IMR-90 (cell line): ENCODE measurements at regions not wholly inside any gene's neighbourhood (a gene's known extent, or its start where the extent isn't known, plus 50 kb on each side); places are given as distances from the start of the nearest gene placed in this dataset.

ENCODE experiments used
- ATAC-seq: fragments of 200-7000 bp; cut with Tn5 transposase; 2 replicates; pipeline ENCODE4 v1.9.1; 2020; ENCODE audit warnings: low read depth, mild to moderate bottlenecking, moderate library complexity
- BruUV-seq: library from RNA; stranded (reverse); fragments of 400-500 nt; replicated peaks from 2 replicates; lab custom pipeline; 2021; lab: Mats Ljungman, UMichigan
- CTCF ChIA-PET: fragments of 300-600 bp; formaldehyde crosslinking; extraction: SDS; loops from one replicate; lab custom pipeline; 2021; ENCODE audit warnings: antibody characterized with exemption; lab: Yijun Ruan, JAX
- POLR2A ChIA-PET: fragments of 300-600 bp; sonication (Branson Sonifier 250); formaldehyde crosslinking; loops from one replicate; lab custom pipeline; 2022; ENCODE audit warnings: antibody characterized with exemption; ENCODE audit not compliant: unreplicated experiment; lab: Charles Lee
- DNase-seq: peaks from one replicate; pipeline ENCODE4 v3.0.0; 2013
- H2AFZ ChIP-seq: replicated peaks from 2 replicates; pipeline ENCODE3; 2013; ENCODE audit warnings: low read length, mild to moderate bottlenecking; ENCODE audit not compliant: poor library complexity
- H2AK5ac ChIP-seq: 2 replicates; pipeline ENCODE4 v1.6.1; 2013; ENCODE audit warnings: low read depth, low read length, inconsistent platforms
- H2AK9ac ChIP-seq: replicated peaks from 2 replicates; pipeline ENCODE3; 2013; ENCODE audit warnings: mild to moderate bottlenecking, low read depth, low read length, moderate library complexity; ENCODE audit not compliant: poor library complexity
- H2BK120ac ChIP-seq: 2 replicates; pipeline ENCODE4 v1.6.1; 2013; ENCODE audit warnings: low read depth, low read length, inconsistent platforms
- H2BK15ac ChIP-seq: 3 replicates; pipeline ENCODE4 v1.6.1; 2013; ENCODE audit warnings: low read depth, low read length, inconsistent platforms
- H2BK20ac ChIP-seq: 2 replicates; pipeline ENCODE4 v1.6.1; 2013; ENCODE audit warnings: low read depth, mild to moderate bottlenecking, inconsistent platforms, low read length, moderate library complexity
- H2BK5ac ChIP-seq: 2 replicates; pipeline ENCODE4 v1.6.1; 2013; ENCODE audit warnings: mild to moderate bottlenecking, low read depth, low read length, inconsistent platforms; ENCODE audit not compliant: poor library complexity, severe bottlenecking
- H3K14ac ChIP-seq: replicated peaks from 2 replicates; pipeline ENCODE4 v1.6.1; 2013; ENCODE audit warnings: low read depth, low read length, inconsistent platforms
- H3K18ac ChIP-seq: 2 replicates; pipeline ENCODE4 v1.6.1; 2013; ENCODE audit warnings: low read depth, low read length, control low read depth
- H3K23ac ChIP-seq: 2 replicates; pipeline ENCODE4 v1.6.1; 2013; ENCODE audit warnings: low read depth, low read length, inconsistent platforms
- H3K27ac ChIP-seq: 2 replicates; pipeline ENCODE4 v1.5.1; 2013; ENCODE audit warnings: mild to moderate bottlenecking, control low read depth, low read length; ENCODE audit not compliant: insufficient read depth
- H3K27me3 ChIP-seq: 2 replicates; pipeline ENCODE4 v1.6.1; 2013; ENCODE audit warnings: low read length; ENCODE audit not compliant: control insufficient read depth, insufficient read depth
- H3K36me3 ChIP-seq: 2 replicates; pipeline ENCODE4 v1.6.1; 2013; ENCODE audit warnings: low read length, mixed read lengths; ENCODE audit not compliant: control insufficient read depth, insufficient read depth
- H3K4ac ChIP-seq: 2 replicates; pipeline ENCODE4 v1.6.1; 2013; ENCODE audit warnings: low read depth, low read length, inconsistent platforms
- H3K4me1 ChIP-seq: 2 replicates; pipeline ENCODE4 v1.6.1; 2013; ENCODE audit warnings: low read length, mixed read lengths; ENCODE audit not compliant: control insufficient read depth, insufficient read depth
- H3K4me2 ChIP-seq: 2 replicates; pipeline ENCODE4 v1.6.1; 2013; ENCODE audit warnings: low read depth, mild to moderate bottlenecking, control low read depth, low read length, moderate library complexity
- H3K4me3 ChIP-seq: 2 replicates; pipeline ENCODE4 v1.5.1; 2013; ENCODE audit warnings: low read depth, mild to moderate bottlenecking, control low read depth, low read length, moderate library complexity; ENCODE audit not compliant: insufficient read depth
- H3K56ac ChIP-seq: 2 replicates; pipeline ENCODE4 v1.6.1; 2013; ENCODE audit warnings: low read length, inconsistent platforms; ENCODE audit not compliant: insufficient read depth; ENCODE audit errors: extremely low read depth
- H3K79me1 ChIP-seq, 2 experiments: 2 replicates each; pipeline ENCODE4 v1.6.1; 2013; ENCODE audit warnings: low read length in 2 of 2, inconsistent platforms in 1 of 2, low read depth in 1 of 2
- H3K9ac ChIP-seq: 2 replicates; pipeline ENCODE4 v1.6.1; 2013; ENCODE audit warnings: low read depth, low read length, control low read depth
- H3K9me1 ChIP-seq: 2 replicates; pipeline ENCODE4 v1.6.1; 2013; ENCODE audit warnings: low read length, inconsistent platforms; ENCODE audit not compliant: insufficient read depth
- H3K9me3 ChIP-seq: 2 replicates; pipeline ENCODE4 v1.6.1; 2013; ENCODE audit warnings: low read length; ENCODE audit not compliant: control insufficient read depth, insufficient read depth
- H4K20me1 ChIP-seq: 2 replicates; pipeline ENCODE4 v1.6.1; 2013; ENCODE audit warnings: low read length, inconsistent platforms; ENCODE audit not compliant: insufficient read depth
- H4K5ac ChIP-seq: 2 replicates; pipeline ENCODE4 v1.6.1; 2013; ENCODE audit warnings: mild to moderate bottlenecking, low read depth, low read length, control low read depth
- H4K8ac ChIP-seq, 2 experiments: 2 replicates each; pipeline ENCODE4 v1.6.1; 2013; ENCODE audit warnings: low read depth in 2 of 2, low read length in 2 of 2, control low read depth in 1 of 2, inconsistent platforms in 1 of 2
- H4K91ac ChIP-seq: 2 replicates; pipeline ENCODE4 v1.6.1; 2013; ENCODE audit warnings: low read depth, low read length, inconsistent platforms; ENCODE audit not compliant: insufficient read depth
- BHLHE40 ChIP-seq: fragments of 150-350 bp; IDR thresholded peaks from 2 replicates; pipeline ENCODE4 v1.6.1; 2016; ENCODE audit warnings: mild to moderate bottlenecking, low read depth, low read length
- CEBPB ChIP-seq: IDR thresholded peaks from 2 replicates; pipeline ENCODE4 v1.6.1; 2012; ENCODE audit warnings: low read depth, low read length, improper control_type of control experiment
- CHD1 ChIP-seq: IDR thresholded peaks from 2 replicates; pipeline ENCODE4 v1.6.1; 2012; ENCODE audit warnings: low read depth, low read length, improper control_type of control experiment
- CTCF ChIP-seq: conservative IDR thresholded peaks from 2 replicates; pipeline ENCODE4 v1.5.1; 2012; ENCODE audit warnings: mild to moderate bottlenecking, low read depth, low read length, improper control_type of control experiment
- ELK1 ChIP-seq: fragments of 150-350 bp; IDR thresholded peaks from 2 replicates; pipeline ENCODE4 v1.6.1; 2016; ENCODE audit warnings: low read depth, mild to moderate bottlenecking, low read length, moderate library complexity, borderline replicate concordance
- FOS ChIP-seq: fragments of 150-350 bp; IDR thresholded peaks from 2 replicates; pipeline ENCODE4 v1.6.1; 2016; ENCODE audit warnings: low read depth, low read length
- MAFK ChIP-seq: IDR thresholded peaks from 2 replicates; pipeline ENCODE4 v1.6.1; 2012; ENCODE audit warnings: low read depth, low read length, improper control_type of control experiment
- MAZ ChIP-seq: IDR thresholded peaks from 2 replicates; pipeline ENCODE4 v1.6.1; 2012; ENCODE audit warnings: low read depth, mild to moderate bottlenecking, low read length, improper control_type of control experiment, moderate library complexity, borderline replicate concordance
- MXI1 ChIP-seq: IDR thresholded peaks from 2 replicates; pipeline ENCODE4 v1.6.1; 2012; ENCODE audit warnings: low read depth, mild to moderate bottlenecking, low read length, moderate library complexity, borderline replicate concordance
- NFE2L2 ChIP-seq: fragments of 150-350 bp; IDR thresholded peaks from 2 replicates; pipeline ENCODE4 v1.6.1; 2016; ENCODE audit warnings: low read depth, mild to moderate bottlenecking, low read length
- POLR2A ChIP-seq: IDR thresholded peaks from 2 replicates; pipeline ENCODE4 v1.6.1; 2012; ENCODE audit warnings: mild to moderate bottlenecking, low read depth, low read length
- RAD21 ChIP-seq: IDR thresholded peaks from 2 replicates; pipeline ENCODE4 v1.6.1; 2012; ENCODE audit warnings: low read length, improper control_type of control experiment
- RCOR1 ChIP-seq: IDR thresholded peaks from 2 replicates; pipeline ENCODE4 v1.6.1; 2012; ENCODE audit warnings: mild to moderate bottlenecking, low read length, improper control_type of control experiment; ENCODE audit not compliant: insufficient replicate concordance
- RFX5 ChIP-seq: IDR thresholded peaks from 2 replicates; pipeline ENCODE4 v1.8.0; 2012; ENCODE audit warnings: low read depth, mild to moderate bottlenecking, low read length, moderate library complexity
- SMC3 ChIP-seq: fragments of 150-350 bp; IDR thresholded peaks from 2 replicates; pipeline ENCODE4 v1.6.1; 2016; ENCODE audit warnings: low read depth, mild to moderate bottlenecking, antibody characterized with exemption, low read length, moderate library complexity
- WGBS, 2 experiments: methylation state at CpG; one replicate each; pipeline versions ENCODE4 v1.1.5 to v1.1.7; 2013; ENCODE audit warnings: missing lambda C conversion rate in 2 of 2; ENCODE audit not compliant: insufficient read length in 1 of 2; ENCODE audit errors: extremely low coverage in 2 of 2; 5-methylcytosine and 5-hydroxymethylcytosine counted together
- dilution Hi-C: fragments of 300-500 bp; cut with HindIII; formaldehyde crosslinking; loops from one replicate; pipeline ENCODE4 v1.14.3; 2018; ENCODE audit warnings: low sequenced_read_pairs; ENCODE audit not compliant: unreplicated experiment
- in situ Hi-C: fragments of 300-500 bp; cut with MboI; formaldehyde crosslinking; loops from 3 replicates; pipeline ENCODE4 v1.14.3; 2019; ENCODE audit warnings: low sequenced_read_pairs, inconsistent platforms, mixed read lengths
- intact Hi-C: fragments of 100-400 bp; cut with micrococcal nuclease; formaldehyde crosslinking; loops from 2 replicates; pipeline ENCODE4 v1.10.0; 2022
- TF ChIP-seq, protein P1 (sequence below): fragments of 150-350 bp; IDR thresholded peaks from 2 replicates; pipeline ENCODE4 v1.6.1; 2017; ENCODE audit warnings: mild to moderate bottlenecking, antibody characterized with exemption, low read length, low read depth

DNA sequence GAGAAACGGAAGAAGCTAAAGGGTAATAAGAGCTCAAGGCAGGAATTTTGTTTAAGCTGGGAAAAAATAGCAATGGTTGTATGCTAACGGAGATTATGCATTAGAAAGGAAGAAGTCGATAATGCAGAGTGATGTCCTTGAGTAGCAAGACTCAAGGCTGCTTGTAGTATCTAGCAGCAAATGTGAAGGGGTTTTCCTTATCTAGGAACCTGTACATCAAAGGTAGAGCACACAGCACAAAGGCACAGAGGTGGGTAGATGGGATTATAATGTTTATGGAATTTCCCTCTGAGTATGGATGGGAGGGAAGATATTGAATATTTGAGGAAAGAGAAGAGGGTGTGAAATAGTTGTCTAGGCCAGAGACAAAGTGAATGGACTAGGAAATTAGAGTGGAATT is 114.1 kb downstream of the PROX1 start:
- 61% methylated on average over 2 of the region's 3 CpGs; no CpG with 5 or more reads in 1 of the 2 experiments for WGBS, 2 experiments
- no peak overlapping the region for H2BK120ac ChIP-seq

More for the DNA sequence above, 114.1 kb downstream of the PROX1 start:
- H4K5ac ChIP-seq, result no peak overlapping the region
- CTCF ChIA-PET, result no interaction called here
- BruUV-seq, result no TSS peak
- POLR2A ChIA-PET, result no interaction called here
- peaks cover 2% of the 10 kb centered on the region; the same call in 1 of the 2 replicates for H3K4me1 ChIP-seq
- no peak for DNase-seq
- in situ Hi-C loops (no loop called here), intact Hi-C loops (no loop called here), dilution Hi-C loops (no loop called here)
- no peak overlapping the region for H2AK9ac ChIP-seq
- ATAC-seq, result no peak
- no peak overlapping the region for H4K91ac ChIP-seq
- H3K23ac ChIP-seq, result no peak overlapping the region
- no peak overlapping the region for H2BK5ac ChIP-seq
- no peaks in the 10 kb centered on the region for H3K9me1 ChIP-seq
- H2AFZ ChIP-seq, result no peak overlapping the region
- H3K9me3 ChIP-seq, result no peaks in the 10 kb centered on the region
- H3K56ac ChIP-seq, result no peak overlapping the region
- no peaks in the 10 kb centered on the region for H3K36me3 ChIP-seq
- no peak overlapping the region for H2BK20ac ChIP-seq
- H3K4me3 ChIP-seq, result no peak overlapping the region
- TF ChIP-seq RFX5 (no peak), POLR2A (no peak), MAZ (no peak), CTCF (no peak), NFE2L2 (no peak), FOS (no peak), RAD21 (no peak), MXI1 (no peak), RCOR1 (no peak), BHLHE40 (no peak), ELK1 (no peak), SMC3 (no peak), CHD1 (no peak), MAFK (no peak), CEBPB (no peak)
- TF ChIP-seq, protein P1, sequence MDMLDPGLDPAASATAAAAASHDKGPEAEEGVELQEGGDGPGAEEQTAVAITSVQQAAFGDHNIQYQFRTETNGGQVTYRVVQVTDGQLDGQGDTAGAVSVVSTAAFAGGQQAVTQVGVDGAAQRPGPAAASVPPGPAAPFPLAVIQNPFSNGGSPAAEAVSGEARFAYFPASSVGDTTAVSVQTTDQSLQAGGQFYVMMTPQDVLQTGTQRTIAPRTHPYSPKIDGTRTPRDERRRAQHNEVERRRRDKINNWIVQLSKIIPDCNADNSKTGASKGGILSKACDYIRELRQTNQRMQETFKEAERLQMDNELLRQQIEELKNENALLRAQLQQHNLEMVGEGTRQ, result no peak
- H2BK15ac ChIP-seq, result no peak overlapping the region
- H3K14ac ChIP-seq, result no peak overlapping the region
- no peak overlapping the region for H3K4ac ChIP-seq
- no peaks in the 10 kb centered on the region for H3K79me1 ChIP-seq
- H3K27ac ChIP-seq, result no peak overlapping the region
- no peak overlapping the region for H2AK5ac ChIP-seq
- H3K18ac ChIP-seq, result no peak overlapping the region
- H3K4me2 ChIP-seq, result no peak overlapping the region
- H4K20me1 ChIP-seq, result no peaks in the 10 kb centered on the region
- no peaks in the 10 kb centered on the region for H3K27me3 ChIP-seq
- no peak overlapping the region for H4K8ac ChIP-seq
- no peak overlapping the region for H3K9ac ChIP-seq
